CD14-positive monocyte (primary cell): ENCODE measurements at regions not wholly inside any gene's neighbourhood (a gene's known extent, or its start where the extent isn't known, plus 50 kb on each side); places are given as distances from the start of the nearest gene placed in this dataset.

Experiments
- DNase-seq, 3 donors: peaks; one replicate each; pipeline ENCODE4 v3.0.0-alpha.2; 2011 to 2022
- H2AFZ ChIP-seq: 2 replicates; pipeline ENCODE4 v1.6.0; 2012; ENCODE audit warnings: mild to moderate bottlenecking, low read depth, low read length, inconsistent platforms; ENCODE audit not compliant: insufficient read depth, poor library complexity, severe bottlenecking
- H3K27ac ChIP-seq, 2 donors: 1 replicate in 1 of 2; 2 replicates in 1 of 2; pipeline ENCODE4 v1.5.1; 2012 to 2013; ENCODE audit warnings: low read length in 2 of 2, control low read depth in 1 of 2, inconsistent platforms in 1 of 2, low read depth in 1 of 2, mild to moderate bottlenecking in 1 of 2
- H3K27me3 ChIP-seq, 2 donors: one replicate each; pipeline versions ENCODE4 v1.6.0 to v1.6.1; 2011 to 2013; ENCODE audit warnings: low read length in 2 of 2; ENCODE audit not compliant: control insufficient read depth in 2 of 2, insufficient read depth in 2 of 2
- H3K36me3 ChIP-seq, 2 donors: replicated peaks in 1 of 2; 1 replicate in 1 of 2; 2 replicates in 1 of 2; pipeline versions ENCODE4 v1.5.1 to v1.6.1; 2012 to 2013; ENCODE audit warnings: low read length in 2 of 2, control low read depth in 1 of 2, inconsistent platforms in 1 of 2, mild to moderate bottlenecking in 1 of 2; ENCODE audit not compliant: insufficient read depth in 2 of 2, control insufficient read depth in 1 of 2
- H3K4me1 ChIP-seq, 2 donors: 1 replicate in 1 of 2; 2 replicates in 1 of 2; pipeline versions ENCODE4 v1.5.1 to v1.6.1; 2012 to 2013; ENCODE audit warnings: low read length in 2 of 2, control low read depth in 1 of 2, inconsistent platforms in 1 of 2, mild to moderate bottlenecking in 1 of 2, moderate library complexity in 1 of 2; ENCODE audit not compliant: insufficient read depth in 2 of 2, control insufficient read depth in 1 of 2
- H3K4me2 ChIP-seq: replicated peaks from 2 replicates; pipeline ENCODE3; 2012; ENCODE audit warnings: low read length, moderate library complexity, mild to moderate bottlenecking; ENCODE audit not compliant: poor library complexity, severe bottlenecking; ENCODE audit errors: extremely low read depth
- H3K4me3 ChIP-seq, 3 experiments: fragments of 200-600 bp in 1 of 3; sonication (generic) in 1 of 3; replicated peaks in 1 of 3; 1 replicate in 2 of 3; 2 replicates in 1 of 3; pipeline ENCODE4 v1.5.1; 2011 to 2013; ENCODE audit warnings: low read length in 3 of 3, mild to moderate bottlenecking in 3 of 3, control low read depth in 2 of 3, low read depth in 2 of 3, inconsistent platforms in 1 of 3, moderate library complexity in 1 of 3
- H3K79me2 ChIP-seq: 2 replicates; pipeline ENCODE4 v1.6.0; 2012; ENCODE audit warnings: mild to moderate bottlenecking, control low read depth, inconsistent platforms, low read length, moderate library complexity; ENCODE audit not compliant: insufficient read depth
- H3K9ac ChIP-seq: 2 replicates; pipeline ENCODE4 v1.6.0; 2017; ENCODE audit warnings: low read length, mild to moderate bottlenecking; ENCODE audit not compliant: insufficient read depth, poor library complexity, severe bottlenecking
- H3K9me3 ChIP-seq, 2 donors: replicated peaks in 1 of 2; 1 replicate in 1 of 2; 2 replicates in 1 of 2; pipeline versions ENCODE4 v1.5.1 to v1.6.1; 2012 to 2013; ENCODE audit warnings: low read length in 2 of 2, control low read depth in 1 of 2; ENCODE audit not compliant: control insufficient read depth in 1 of 2, insufficient read depth in 1 of 2
- H4K20me1 ChIP-seq: 2 replicates; pipeline ENCODE4 v1.6.0; 2012; ENCODE audit warnings: mild to moderate bottlenecking, low read length, control low read depth, moderate library complexity; ENCODE audit not compliant: insufficient read depth
- H3K27ac Mint-ChIP-seq, 7 donors: one replicate each; pipeline ENCODE4 v1.8.0; 2020; ENCODE audit warnings: mild to moderate bottlenecking in 7 of 7, mixed read lengths in 7 of 7, moderate library complexity in 6 of 7, inconsistent platforms in 2 of 7
- H3K27me3 Mint-ChIP-seq, 3 donors: one replicate each; pipeline ENCODE4 v1.8.0; 2021 to 2022; ENCODE audit warnings: low read depth in 3 of 3, mild to moderate bottlenecking in 3 of 3, mixed read lengths in 3 of 3, moderate library complexity in 3 of 3, inconsistent platforms in 1 of 3
- H3K36me3 Mint-ChIP-seq, 2 donors: one replicate each; pipeline ENCODE4 v1.8.0; 2020; ENCODE audit warnings: mixed read lengths in 2 of 2, inconsistent platforms in 1 of 2, mild to moderate bottlenecking in 1 of 2
- H3K4me1 Mint-ChIP-seq: one replicate; pipeline ENCODE4 v1.8.0; 2020; ENCODE audit warnings: mild to moderate bottlenecking, mixed read lengths
- H3K4me3 Mint-ChIP-seq, 2 donors: one replicate each; pipeline ENCODE4 v1.8.0; 2020; ENCODE audit warnings: mild to moderate bottlenecking in 2 of 2, mixed read lengths in 2 of 2, moderate library complexity in 1 of 2
- H3K9me3 Mint-ChIP-seq, 7 donors: one replicate each; pipeline ENCODE4 v1.8.0; 2020 to 2022; ENCODE audit warnings: mixed read lengths in 7 of 7, mild to moderate bottlenecking in 6 of 7, moderate library complexity in 6 of 7, inconsistent platforms in 2 of 7
- WGBS: methylation state at CpG from one replicate; pipeline ENCODE4 v1.1.5; 2013; ENCODE audit warnings: missing lambda C conversion rate; ENCODE audit not compliant: insufficient coverage; 5-methylcytosine and 5-hydroxymethylcytosine counted together
- intact Hi-C, 2 donors: fragments of 100-400 bp; cut with micrococcal nuclease; formaldehyde crosslinking; loops; one replicate each; pipeline versions ENCODE4 v1.15.0 to v1.15.1; 2023
- TF ChIP-seq, protein P1 (sequence below): fragments of 200-600 bp; IDR thresholded peaks from one replicate; pipeline ENCODE4 v1.8.0; 2022; ENCODE audit warnings: antibody characterized with exemption, mild to moderate bottlenecking

DNA sequence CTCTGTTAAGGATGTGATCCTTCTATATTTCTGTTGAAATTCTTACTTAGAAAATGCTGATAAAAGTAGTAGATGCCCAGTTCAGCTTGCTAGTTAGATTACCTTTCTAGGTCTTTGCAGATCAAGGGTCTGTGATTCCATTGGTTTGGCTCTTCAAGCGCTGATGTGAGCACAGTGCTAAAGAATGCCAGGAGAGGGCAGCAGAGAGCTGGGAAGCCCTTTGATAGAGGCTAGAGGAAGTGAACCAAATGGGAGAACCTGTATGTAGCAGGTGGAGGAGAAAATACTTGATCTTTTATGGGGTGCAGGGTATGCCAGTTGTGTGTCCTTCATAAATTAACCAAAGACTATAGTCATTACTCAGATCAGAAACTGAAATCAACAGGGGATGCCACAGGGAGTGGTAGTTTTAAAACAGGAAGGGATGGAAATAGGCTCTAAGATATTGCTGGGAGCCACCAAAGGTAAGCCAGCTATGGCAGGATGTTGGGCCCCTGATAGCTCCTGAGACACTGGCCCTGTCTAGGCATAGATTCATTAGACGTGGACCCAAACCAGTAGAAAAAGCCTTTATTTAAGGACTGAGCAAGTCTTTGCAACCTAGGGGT, 677.4 kb downstream of the SQOR start:
- Histone ChIP-seq H4K20me1 (no peaks in the 10 kb centered on the region), H3K36me3 (no peaks in the 10 kb centered on the region), H3K4me3 (no peak overlapping the region), H3K4me2 (no peak overlapping the region), H3K9me3 (no peaks in the 10 kb centered on the region), H3K79me2 (no peaks in the 10 kb centered on the region), H3K27ac (no peak overlapping the region), H3K27me3 (no peaks in the 10 kb centered on the region), H2AFZ (no peak overlapping the region), H3K9ac (no peak overlapping the region), H3K4me1 (no peaks in the 10 kb centered on the region)
- Mint-ChIP-seq H3K9me3 (no peaks in the 10 kb centered on the region), H3K27ac (no peak overlapping the region), H3K36me3 (no peaks in the 10 kb centered on the region), H3K4me3 (no peak overlapping the region), H3K27me3 (peaks cover 0 to 4% (median 2%) of the 10 kb centered on the region in 3 donors), H3K4me1 (no peaks in the 10 kb centered on the region)
- peak; percentile 9 to 30 (median 26) for DNase-seq
- TF ChIP-seq, protein P1, sequence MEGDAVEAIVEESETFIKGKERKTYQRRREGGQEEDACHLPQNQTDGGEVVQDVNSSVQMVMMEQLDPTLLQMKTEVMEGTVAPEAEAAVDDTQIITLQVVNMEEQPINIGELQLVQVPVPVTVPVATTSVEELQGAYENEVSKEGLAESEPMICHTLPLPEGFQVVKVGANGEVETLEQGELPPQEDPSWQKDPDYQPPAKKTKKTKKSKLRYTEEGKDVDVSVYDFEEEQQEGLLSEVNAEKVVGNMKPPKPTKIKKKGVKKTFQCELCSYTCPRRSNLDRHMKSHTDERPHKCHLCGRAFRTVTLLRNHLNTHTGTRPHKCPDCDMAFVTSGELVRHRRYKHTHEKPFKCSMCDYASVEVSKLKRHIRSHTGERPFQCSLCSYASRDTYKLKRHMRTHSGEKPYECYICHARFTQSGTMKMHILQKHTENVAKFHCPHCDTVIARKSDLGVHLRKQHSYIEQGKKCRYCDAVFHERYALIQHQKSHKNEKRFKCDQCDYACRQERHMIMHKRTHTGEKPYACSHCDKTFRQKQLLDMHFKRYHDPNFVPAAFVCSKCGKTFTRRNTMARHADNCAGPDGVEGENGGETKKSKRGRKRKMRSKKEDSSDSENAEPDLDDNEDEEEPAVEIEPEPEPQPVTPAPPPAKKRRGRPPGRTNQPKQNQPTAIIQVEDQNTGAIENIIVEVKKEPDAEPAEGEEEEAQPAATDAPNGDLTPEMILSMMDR: peak; percentile 82
- intact Hi-C loops: loop anchor here (5.0 to 10.0 kb wide), 3 partner anchors 1675 to 1973 kb away; no protein-coding TSS in a partner anchor
- 9% methylated on average over 1 of the region's 2 CpGs for WGBS

DNA sequence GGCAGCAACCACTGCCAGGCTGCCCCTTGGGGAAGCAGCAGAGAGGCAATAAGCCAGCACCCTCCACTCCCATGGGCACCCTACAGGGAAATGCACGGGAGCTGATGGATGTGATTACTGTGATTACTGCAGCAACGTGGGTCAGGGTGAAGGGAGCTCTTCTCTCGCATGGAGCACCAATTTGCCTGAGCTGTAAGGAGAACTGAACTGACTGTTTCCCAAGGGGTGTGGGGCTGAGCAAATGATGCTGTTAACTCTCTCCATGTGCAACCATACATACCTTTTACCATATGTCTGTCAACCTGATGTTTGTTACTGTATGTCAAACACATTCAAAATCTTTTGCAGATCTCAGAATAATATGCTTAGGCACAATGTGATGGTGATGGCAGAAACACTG, 680.6 kb downstream of the SQOR start:
- Mint-ChIP-seq H3K27ac (no peak overlapping the region), H3K4me1 (no peaks in the 10 kb centered on the region), H3K27me3 (peaks cover 0 to 4% (median 2%) of the 10 kb centered on the region in 3 donors), H3K4me3 (no peak overlapping the region), H3K36me3 (no peaks in the 10 kb centered on the region), H3K9me3 (no peaks in the 10 kb centered on the region)
- no peak overlapping the region for H3K9ac ChIP-seq
- no peaks in the 10 kb centered on the region for H3K36me3 ChIP-seq
- no peak overlapping the region for H3K27ac ChIP-seq
- H3K27me3 ChIP-seq: no peaks in the 10 kb centered on the region
- H3K79me2 ChIP-seq: no peaks in the 10 kb centered on the region
- no peak overlapping the region for H2AFZ ChIP-seq
- TF ChIP-seq, protein P1: no peak
- H3K4me1 ChIP-seq: no peaks in the 10 kb centered on the region
- H4K20me1 ChIP-seq: no peaks in the 10 kb centered on the region
- H3K4me2 ChIP-seq: no peak overlapping the region
- no peak for DNase-seq
- H3K4me3 ChIP-seq: no peak overlapping the region
- intact Hi-C loops: loop anchor here (10.0 kb wide), 2 partner anchors 1939 to 1969 kb away; no protein-coding TSS in a partner anchor
- WGBS: 30% methylated on average over 2 of the region's 3 CpGs
- no peaks in the 10 kb centered on the region for H3K9me3 ChIP-seq
